ENCODE measurements at regions not wholly inside any gene's neighbourhood (a gene's known extent, or its start where the extent isn't known, plus 50 kb on each side); places are given as distances from the start of the nearest gene placed in this dataset.

DNA sequence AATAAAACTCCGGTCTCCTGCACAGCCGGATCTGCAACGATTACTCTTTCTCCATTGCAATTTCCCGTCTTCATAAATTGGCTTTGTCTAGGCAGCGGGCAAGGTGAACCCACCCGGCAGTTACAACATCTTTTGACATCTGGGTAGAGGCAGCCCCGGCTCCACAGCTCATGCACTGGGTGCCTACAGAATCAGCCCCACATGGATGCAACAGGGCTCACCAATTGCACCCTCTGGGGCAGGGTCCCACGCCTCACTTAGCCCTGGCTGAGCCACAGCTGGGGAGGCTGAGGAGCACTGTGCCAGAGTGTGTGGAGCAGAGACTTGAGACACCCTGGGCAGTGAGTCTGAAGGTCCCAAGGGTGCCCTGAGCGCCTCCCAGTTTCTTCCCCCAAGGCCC, 710.2 kb downstream of the TBC1D22A start:
- Histone ChIP-seq H3K27me3 (replicated peaks; ENCODE audit: insufficient read depth, low read length) (no peaks in the 10 kb centered on the region), H3K9me2 (replicated peaks; ENCODE audit: insufficient read depth, low read length) (no peaks in the 10 kb centered on the region), H3K4me1 (ENCODE audit: low read length) (0 out of 2 replicates have a peak, but pooled peaks cover 4% of the 10 kb centered on the region), H3K4me3 (ENCODE audit: low read length) (no peak overlapping the region), H3K79me2 (ENCODE audit: low read length) (no peaks in the 10 kb centered on the region), H3K27ac (ENCODE audit: low read length) (no peak overlapping the region), H3K9me3 (replicated peaks; ENCODE audit: insufficient read depth, low read length) (no peaks in the 10 kb centered on the region), H3K9ac (ENCODE audit: low read length) (no peak overlapping the region), H3K36me3 (replicated peaks; ENCODE audit: insufficient read depth, low read length) (no peaks in the 10 kb centered on the region), H2AFZ (ENCODE audit: low read length) (no peak overlapping the region), H3F3A (ENCODE audit: insufficient read depth, low read length) (no peaks in the 10 kb centered on the region), H4K20me1 (ENCODE audit: insufficient read depth, low read length) (no peaks in the 10 kb centered on the region), H3K4me2 (ENCODE audit: low read depth, low read length) (no peak overlapping the region)
- TF ChIP-seq EZH2 (optimal IDR thresholded peaks at IDR 0.05; ENCODE audit: low read depth, low read length) (no peak), EZH2phosphoT487 (IDR thresholded peaks at IDR 0.05; ENCODE audit: low read length) (no peak), CTCF (IDR thresholded peaks at IDR 0.05; ENCODE audit: low read length) (no peak)
- no peak for DNase-seq

GRCh38 chr22:47471406-47471805, 709.0 kb downstream of the TBC1D22A start:
- Histone ChIP-seq H3K9ac (ENCODE audit: low read length) (no peak overlapping the region), H3K4me2 (ENCODE audit: low read depth, low read length) (no peak overlapping the region), H3K79me2 (ENCODE audit: low read length) (no peaks in the 10 kb centered on the region), H4K20me1 (ENCODE audit: insufficient read depth, low read length) (no peaks in the 10 kb centered on the region), H3K9me2 (replicated peaks; ENCODE audit: insufficient read depth, low read length) (no peaks in the 10 kb centered on the region), H3K4me3 (ENCODE audit: low read length) (no peak overlapping the region), H3K36me3 (replicated peaks; ENCODE audit: insufficient read depth, low read length) (no peaks in the 10 kb centered on the region), H3K9me3 (replicated peaks; ENCODE audit: insufficient read depth, low read length) (no peaks in the 10 kb centered on the region), H3K4me1 (ENCODE audit: low read length) (0 out of 2 replicates have a peak, but pooled peaks cover 4% of the 10 kb centered on the region), H3K27ac (ENCODE audit: low read length) (no peak overlapping the region), H3F3A (ENCODE audit: insufficient read depth, low read length) (no peaks in the 10 kb centered on the region), H3K27me3 (replicated peaks; ENCODE audit: insufficient read depth, low read length) (no peaks in the 10 kb centered on the region), H2AFZ (ENCODE audit: low read length) (no peak overlapping the region)
- no peak for DNase-seq
- no peak for TF ChIP-seq EZH2phosphoT487 (IDR thresholded peaks at IDR 0.05; ENCODE audit: low read length)
- no peak for TF ChIP-seq EZH2 (optimal IDR thresholded peaks at IDR 0.05; ENCODE audit: low read depth, low read length)
- no peak for TF ChIP-seq CTCF (IDR thresholded peaks at IDR 0.05; ENCODE audit: low read length)

DNA sequence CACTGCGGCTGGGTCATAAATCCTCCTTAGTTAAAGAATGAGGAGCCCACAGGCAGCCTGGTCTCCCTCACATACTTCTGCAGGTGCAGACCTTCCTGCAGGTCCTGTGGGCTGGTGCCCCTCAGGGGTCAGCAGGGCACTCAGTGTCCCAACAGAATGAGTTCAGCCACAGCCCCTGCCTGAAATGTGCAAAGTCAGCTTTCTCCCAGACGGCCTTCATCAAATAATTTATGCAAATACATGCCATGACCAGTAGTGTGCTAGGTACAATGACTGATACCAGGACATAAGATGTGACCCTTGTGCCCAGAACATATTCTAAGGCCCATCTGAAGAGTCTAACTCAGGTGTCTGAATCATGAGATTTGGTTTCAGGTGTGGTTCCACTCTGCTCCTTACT, 703.4 kb downstream of the TBC1D22A start:
- Histone ChIP-seq H3K36me3 (replicated peaks; ENCODE audit: insufficient read depth, low read length) (no peaks in the 10 kb centered on the region), H3F3A (ENCODE audit: insufficient read depth, low read length) (no peaks in the 10 kb centered on the region), H3K4me2 (ENCODE audit: low read depth, low read length) (no peak overlapping the region), H3K9me2 (replicated peaks; ENCODE audit: insufficient read depth, low read length) (no peaks in the 10 kb centered on the region), H3K9me3 (replicated peaks; ENCODE audit: insufficient read depth, low read length) (no peaks in the 10 kb centered on the region), H3K27ac (ENCODE audit: low read length) (no peak overlapping the region), H3K27me3 (replicated peaks; ENCODE audit: insufficient read depth, low read length) (no peaks in the 10 kb centered on the region), H4K20me1 (ENCODE audit: insufficient read depth, low read length) (no peaks in the 10 kb centered on the region), H3K4me3 (ENCODE audit: low read length) (no peak overlapping the region), H3K79me2 (ENCODE audit: low read length) (no peaks in the 10 kb centered on the region), H3K9ac (ENCODE audit: low read length) (no peak overlapping the region), H3K4me1 (ENCODE audit: low read length) (no peaks in the 10 kb centered on the region), H2AFZ (ENCODE audit: low read length) (no peak overlapping the region)
- no peak for DNase-seq
- TF ChIP-seq EZH2phosphoT487 (IDR thresholded peaks at IDR 0.05; ENCODE audit: low read length) (no peak), CTCF (IDR thresholded peaks at IDR 0.05; ENCODE audit: low read length) (no peak), EZH2 (optimal IDR thresholded peaks at IDR 0.05; ENCODE audit: low read depth, low read length) (no peak)

Measured in MM.1S (cell line).